ENCODE measurements at regions not wholly inside any gene's neighbourhood (a gene's known extent, or its start where the extent isn't known, plus 50 kb on each side); places are given as distances from the start of the nearest gene placed in this dataset.
"Not testable (repeated sequence)": the region's sequence is repeated elsewhere in the genome, so short reads cannot be mapped to it uniquely, and the experiment has no call there.

DNA sequence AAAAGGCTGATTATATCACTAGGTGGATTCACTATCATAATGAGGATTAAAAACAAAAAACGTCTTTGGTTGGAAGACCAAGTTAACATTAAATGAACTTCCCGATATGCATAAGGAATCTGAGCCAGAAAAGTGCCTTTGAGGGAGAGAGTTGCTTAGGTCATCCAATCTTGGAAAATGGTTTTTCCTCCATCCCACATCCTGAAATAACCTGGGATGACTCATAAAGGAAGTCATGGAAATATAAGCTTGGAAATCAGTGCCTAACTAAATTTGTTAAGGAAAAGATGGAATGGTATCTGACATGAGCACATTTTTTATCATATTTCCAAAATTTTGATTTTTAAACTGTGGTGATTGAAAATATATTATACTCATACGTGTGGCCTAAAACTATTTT lies 66.0 kb downstream of the KBTBD8 start:
- DNase-seq: no peak

DNA sequence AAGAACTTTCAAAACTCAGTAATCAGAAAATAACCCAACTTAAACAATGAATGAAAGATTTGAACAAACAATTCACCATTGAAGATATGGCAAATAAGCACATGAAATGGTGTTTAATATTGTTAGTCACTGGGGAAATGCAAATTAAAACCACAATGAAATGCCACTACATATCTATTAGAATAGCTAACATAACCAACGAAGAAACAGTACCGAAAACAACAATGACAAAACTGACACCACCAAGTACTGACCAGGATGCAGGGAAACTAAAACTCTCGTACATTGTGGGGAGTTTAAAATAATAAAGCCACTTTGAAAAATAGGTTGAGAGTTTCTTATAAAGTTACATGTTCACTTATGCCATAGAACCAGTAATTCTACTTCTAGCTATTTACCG lies 69.1 kb downstream of the KBTBD8 start:
- no peak for DNase-seq

GRCh38 chr3:67072640-67073039 lies 74.5 kb downstream of the KBTBD8 start:
- not testable (repeated sequence) for DNase-seq

GRCh38 chr3:67073812-67074211 lies 75.7 kb downstream of the KBTBD8 start:
- DNase-seq: no peak

DNA sequence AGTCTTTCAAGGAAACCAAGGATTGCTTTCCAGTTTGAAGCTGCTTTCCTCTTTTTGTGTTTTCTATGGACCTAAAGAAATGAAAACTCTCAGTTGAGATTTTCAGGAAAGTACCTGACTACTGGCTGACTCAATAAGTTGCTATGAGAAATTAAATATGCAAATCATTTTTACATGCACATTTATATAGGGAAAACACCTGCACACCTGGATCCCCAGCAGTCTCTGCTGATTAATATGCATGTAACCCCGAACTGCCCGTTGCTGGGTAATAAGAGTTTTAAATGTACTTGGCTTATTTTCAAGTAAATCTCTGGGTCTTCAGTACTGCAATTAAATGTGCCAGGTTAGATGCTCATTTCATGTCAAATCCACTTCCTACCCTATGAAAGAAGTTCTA lies 77.2 kb downstream of the KBTBD8 start:
- no peak for DNase-seq

- no peak for DNase-seq
Observed at GRCh38 chr3:67076607-67077006, 78.5 kb downstream of the KBTBD8 start.

GRCh38 chr3:67077656-67078055 lies 79.5 kb downstream of the KBTBD8 start:
- DNase-seq: no peak

DNA sequence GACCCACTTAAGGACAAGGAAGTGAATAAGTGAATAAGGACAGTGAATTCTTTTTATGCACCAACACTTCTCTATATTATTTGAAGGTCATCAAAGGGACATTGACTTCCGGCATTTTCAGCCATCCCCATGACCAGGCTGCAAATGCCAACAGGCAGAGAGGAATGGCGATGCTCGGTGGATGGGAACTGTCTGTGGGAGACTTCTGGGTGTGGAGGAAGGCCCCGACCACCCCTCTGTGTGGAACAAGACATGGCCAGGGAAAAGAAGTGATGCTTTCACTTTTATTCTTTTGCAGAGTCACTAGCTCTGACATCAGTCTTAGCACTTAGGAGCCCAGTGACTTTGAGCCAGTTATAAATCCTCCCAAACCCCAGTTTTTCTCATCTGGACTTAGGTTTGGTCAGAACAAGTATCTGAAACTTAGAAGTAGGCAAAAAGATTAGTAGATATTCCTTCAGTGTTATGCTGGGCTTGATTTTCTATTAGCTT lies 84.5 kb downstream of the KBTBD8 start:
- no peak for DNase-seq

DNA sequence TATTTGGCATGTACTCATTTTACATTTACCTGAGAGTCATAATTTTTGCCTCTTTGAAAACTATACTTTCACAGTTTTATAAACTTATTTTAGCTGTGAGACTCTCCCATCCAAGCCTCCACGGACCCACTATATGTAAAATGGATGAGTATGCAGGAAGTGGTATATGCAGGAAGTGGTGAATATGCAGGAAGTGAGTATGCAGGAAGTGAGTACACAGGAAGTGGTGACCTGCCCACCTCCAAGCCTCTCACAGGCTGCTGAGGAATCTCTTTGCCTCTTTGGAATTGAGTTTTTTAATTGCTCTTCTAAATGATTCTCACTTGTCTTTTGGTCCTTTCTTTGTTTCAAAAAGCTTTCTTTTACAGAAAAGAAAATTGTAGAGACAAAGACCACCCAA lies 85.2 kb downstream of the KBTBD8 start:
- no peak for DNase-seq

GRCh38 chr3:67087788-67088187 lies 89.7 kb downstream of the KBTBD8 start:
- DNase-seq: no peak

GRCh38 chr3:67090474-67090873 lies 92.4 kb downstream of the KBTBD8 start:
- no peak for DNase-seq

DNA sequence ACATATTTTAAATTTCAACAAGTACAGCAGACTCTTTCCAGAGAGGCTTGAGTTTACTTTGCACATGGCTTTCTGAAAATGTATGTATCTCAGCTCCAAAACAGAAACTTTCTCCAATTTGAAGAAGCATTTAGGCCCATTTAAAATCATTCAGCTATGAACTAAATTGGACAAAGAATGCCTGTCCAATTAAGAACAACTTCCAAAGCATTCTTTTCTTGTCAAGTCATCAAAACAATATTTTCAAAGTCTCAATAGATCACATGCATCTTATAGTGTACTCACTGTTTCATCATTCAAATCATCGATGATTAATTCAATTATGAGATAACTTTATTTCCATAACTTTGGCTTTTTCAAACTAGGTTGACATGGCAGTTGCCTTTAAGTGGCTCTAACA lies 95.2 kb downstream of the KBTBD8 start:
- no peak for DNase-seq

GRCh38 chr3:67094167-67094566 lies 96.1 kb downstream of the KBTBD8 start:
- no peak for DNase-seq

DNA sequence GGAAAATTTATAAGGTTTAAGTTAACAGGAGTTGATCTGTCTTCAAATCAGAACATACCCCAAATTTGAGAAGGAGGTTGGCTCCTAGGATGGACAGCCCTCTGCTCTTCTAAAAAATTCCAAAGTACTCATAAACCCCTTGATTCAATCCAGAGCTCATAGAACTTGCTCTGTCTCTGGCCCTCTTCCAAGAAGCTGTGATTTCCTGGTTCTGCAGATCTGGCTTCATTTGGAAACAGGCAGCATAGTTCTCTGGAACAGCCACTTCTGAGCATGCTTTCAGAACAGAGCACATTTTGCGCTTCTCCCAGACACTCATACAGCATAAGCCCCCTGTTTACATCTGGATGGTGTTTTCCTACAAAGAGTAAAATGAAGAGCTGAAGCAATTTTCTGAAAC lies 96.7 kb downstream of the KBTBD8 start:
- DNase-seq: no peak

GRCh38 chr3:67104388-67104787 lies 106.3 kb downstream of the KBTBD8 start:
- no peak for DNase-seq

DNA sequence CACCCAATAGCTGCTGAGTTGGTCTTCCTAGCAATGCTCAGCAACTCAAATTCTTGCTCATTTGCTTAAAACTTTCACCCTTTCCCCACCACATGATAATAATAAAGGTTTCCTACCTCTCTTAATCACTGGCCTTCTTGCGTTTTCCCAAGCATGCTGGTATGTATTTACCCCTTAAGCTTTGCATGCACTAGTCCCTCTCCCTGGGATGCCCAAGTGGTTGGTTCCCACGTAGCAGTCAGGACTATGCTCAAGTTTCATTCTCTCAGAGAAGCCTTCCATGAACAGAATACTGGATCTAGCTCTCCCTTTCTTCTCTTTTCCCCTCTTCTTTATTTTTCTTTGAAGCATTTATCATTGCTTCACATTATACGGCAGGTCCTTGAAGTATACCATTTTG lies 108.8 kb downstream of the KBTBD8 start:
- DNase-seq: no peak

GRCh38 chr3:67109651-67110204 lies 111.6 kb downstream of the KBTBD8 start:
- peak; percentile 15 for DNase-seq

DNA sequence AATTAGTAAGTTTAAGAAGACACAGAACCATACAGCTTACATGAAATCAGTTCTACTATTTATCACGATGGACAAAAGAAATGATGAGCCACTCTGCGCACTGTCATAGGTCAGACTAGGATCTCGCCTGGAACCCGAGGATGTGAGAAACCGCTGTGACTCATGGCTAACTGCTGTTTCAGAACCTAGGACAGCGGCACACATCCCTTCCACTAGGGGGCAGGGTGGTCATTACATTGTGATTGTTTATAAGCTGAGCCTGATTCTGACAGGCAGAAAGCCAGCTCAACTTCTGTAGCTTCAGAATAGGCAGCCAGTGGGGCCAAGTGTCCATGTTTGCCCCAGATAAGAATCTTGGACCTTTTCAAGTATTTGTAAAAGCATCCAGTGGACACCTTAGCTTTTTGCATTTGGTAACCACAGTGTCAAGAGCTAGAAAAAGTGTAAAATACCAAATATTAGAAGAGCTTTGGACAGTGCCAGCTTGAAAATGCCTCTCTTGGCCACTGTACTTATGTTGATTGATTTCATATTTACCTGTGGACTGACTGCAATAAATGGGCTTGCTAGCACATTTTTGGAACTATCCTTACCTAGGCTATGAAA lies 115.8 kb downstream of the KBTBD8 start:
- DNase-seq: peak; percentile 78

DNA sequence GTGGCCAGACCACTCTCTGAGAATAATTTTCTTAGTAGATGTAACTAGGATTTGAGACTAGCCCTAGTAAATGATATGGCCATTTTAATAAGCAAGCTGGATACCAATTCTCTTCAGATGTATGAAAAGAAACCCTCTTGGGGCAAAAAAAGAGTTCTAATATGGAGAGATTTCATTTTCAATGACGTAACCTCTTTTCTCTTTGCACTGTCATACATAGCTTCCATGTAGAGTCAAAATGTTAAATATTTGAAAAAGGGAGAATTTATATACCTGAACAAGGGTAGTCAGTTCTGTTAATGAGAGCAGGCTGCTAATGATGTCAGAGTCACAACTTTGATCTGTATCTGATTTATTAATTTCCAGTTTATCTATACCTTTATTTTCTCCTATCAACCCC lies 120.0 kb downstream of the KBTBD8 start:
- no peak for DNase-seq

- DNase-seq: no peak
Observed at GRCh38 chr3:67118635-67119034, 120.5 kb downstream of the KBTBD8 start.

DNA sequence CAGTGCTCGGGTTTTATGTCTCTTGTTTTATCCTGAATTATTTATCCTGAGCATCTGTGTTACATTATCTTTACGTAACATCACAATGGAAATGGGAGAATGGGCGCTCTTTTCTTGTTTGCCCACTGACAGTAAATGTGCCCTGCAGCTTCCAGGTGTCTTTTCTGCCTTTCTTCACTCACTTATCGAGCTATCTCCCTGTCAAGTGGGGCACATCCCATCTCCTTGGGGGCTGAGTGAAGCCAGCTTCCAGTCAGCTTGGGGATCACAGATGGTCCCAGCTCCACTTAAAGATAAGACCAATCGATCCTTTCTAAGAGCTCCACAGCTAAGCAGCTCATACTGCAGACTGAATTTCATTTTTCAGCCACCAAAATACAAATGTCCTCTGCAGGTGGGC lies 125.8 kb downstream of the KBTBD8 start:
- DNase-seq: no peak

DNA sequence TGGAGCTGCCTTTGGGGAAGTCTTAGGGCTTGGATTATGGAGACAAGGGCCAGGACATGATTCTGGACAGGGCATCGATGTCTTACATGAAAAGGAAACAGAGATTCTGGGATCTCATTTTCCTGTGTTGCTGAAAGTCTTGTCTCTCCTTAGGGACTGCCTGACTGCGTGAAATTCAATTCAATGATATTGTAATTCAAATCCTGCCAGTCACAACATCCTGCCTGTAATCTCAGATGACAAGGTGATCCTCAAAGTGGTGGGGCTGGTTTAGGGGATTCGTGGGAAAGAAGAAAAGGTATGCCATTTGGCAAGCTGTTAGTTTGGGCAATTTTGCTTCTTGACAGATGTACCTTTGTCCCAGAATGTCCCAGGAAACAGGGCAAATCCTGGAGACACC lies 129.1 kb downstream of the KBTBD8 start:
- DNase-seq: no peak

GRCh38 chr3:67142432-67142831 lies 144.3 kb downstream of the KBTBD8 start:
- DNase-seq: no peak

- DNase-seq: no peak
Observed at GRCh38 chr3:67145738-67146137, 147.6 kb downstream of the KBTBD8 start.

GRCh38 chr3:67154429-67154828 lies 156.3 kb downstream of the KBTBD8 start:
- DNase-seq: no peak

Data from RPMI8226 (cell line).